ENCODE measurements at regions not wholly inside any gene's neighbourhood (a gene's known extent, or its start where the extent isn't known, plus 50 kb on each side); places are given as distances from the start of the nearest gene placed in this dataset.

DNA sequence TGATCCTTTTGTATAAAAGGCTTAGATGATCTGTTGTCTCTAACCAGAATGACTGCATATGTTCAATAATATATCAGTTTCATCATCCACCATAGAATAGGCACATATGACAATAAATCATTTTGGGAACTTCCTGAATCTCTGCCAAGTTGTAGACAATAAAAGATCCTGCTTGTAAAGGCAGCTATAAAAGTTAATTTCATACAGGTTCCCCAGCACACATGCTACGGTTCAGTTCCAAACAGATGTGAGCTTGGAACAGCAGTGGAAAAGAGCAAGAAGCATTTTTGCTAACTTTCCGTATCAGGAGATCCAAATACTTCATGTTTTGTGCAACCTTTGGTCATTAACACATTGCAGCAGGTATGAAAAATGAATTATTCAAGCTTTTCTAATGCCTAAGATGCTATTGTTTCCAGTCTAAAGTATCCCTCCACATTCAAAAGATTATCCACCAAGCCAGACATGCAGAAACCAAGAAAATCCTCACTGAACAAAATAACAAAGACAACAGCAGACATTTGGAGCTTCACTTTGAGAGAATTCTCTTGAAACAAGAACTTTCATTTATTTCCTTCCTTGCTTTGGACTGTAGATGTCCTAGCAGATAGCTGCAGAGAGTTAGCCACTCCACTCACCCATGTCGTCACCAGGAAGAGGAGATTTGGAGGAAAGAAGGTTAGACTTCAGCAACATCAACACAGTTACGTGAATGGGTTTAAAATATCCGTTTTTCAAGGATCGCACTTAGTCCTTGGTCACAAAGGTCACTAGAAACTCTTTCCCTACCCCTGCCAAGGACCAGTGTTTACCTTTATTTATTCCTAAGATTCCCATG is 453.5 kb upstream of the JARID2 start:
- Histone ChIP-seq H3K4me1 (ENCODE audit: control insufficient read depth, insufficient read depth, low read length) (peaks cover 13% of the 10 kb centered on the region), H3K4me3 (ENCODE audit: low read depth, low read length) (no peak overlapping the region), H3K27ac (ENCODE audit: extremely low read depth, low read depth, low read length) (peak overlapping the region; percentile 34; the same call in 1 of the 2 replicates), H3K9me3 (ENCODE audit: control insufficient read depth, insufficient read depth, low read depth, low read length) (no peaks in the 10 kb centered on the region), H3K36me3 (ENCODE audit: control insufficient read depth in 2 of 2, insufficient read depth in 1 of 2, low read length in 2 of 2) (no peaks in the 10 kb centered on the region)
- ChIA-PET POLR2A (no interaction called here), CTCF (interaction anchor here (0.8 to 1.0 kb wide), 2 partner anchors 95 to 584 kb away, joined by 3 read pairs; no protein-coding TSS in a partner anchor)
- TF ChIP-seq ZNF510 (tag by site-specific recombination; IDR thresholded peaks at IDR 0.05; ENCODE audit: insufficient replicate concordance) (no peak), ZNF529 (tag by site-specific recombination; IDR thresholded peaks at IDR 0.05; ENCODE audit: insufficient replicate concordance) (no peak), SP7 (tag by site-specific recombination; IDR thresholded peaks at IDR 0.05) (peak; percentile 57), ZBTB20 (tag by site-specific recombination; IDR thresholded peaks at IDR 0.05) (peak; percentile 97), GLI2 (tag by site-specific recombination; IDR thresholded peaks at IDR 0.05; ENCODE audit: borderline replicate concordance, low read depth) (no peak), ZNF426 (tag by site-specific recombination; IDR thresholded peaks at IDR 0.05) (no peak), ZNF140 (tag by site-specific recombination; IDR thresholded peaks at IDR 0.05) (no peak), ZNF561 (tag by site-specific recombination; IDR thresholded peaks at IDR 0.05; ENCODE audit: borderline replicate concordance) (peak; percentile 88; the same call in 1 of the 2 replicates), OVOL3 (tag by site-specific recombination; IDR thresholded peaks at IDR 0.05) (peak; percentile 33; the same call in 1 of the 2 replicates), ZNF174 (tag by site-specific recombination; IDR thresholded peaks at IDR 0.05) (no peak), WT1 (tag by site-specific recombination; IDR thresholded peaks at IDR 0.05) (peak; percentile 48; the same call in 1 of the 2 replicates), HOXD13 (CRISPR knock-in tag; IDR thresholded peaks at IDR 0.05; ENCODE audit: borderline replicate concordance) (peak; percentile 75; the same call in 1 of the 2 replicates), ZEB2 (tag by site-specific recombination; IDR thresholded peaks at IDR 0.05) (0 out of 2 replicates have a peak, but pooled peaks have one; percentile 52), ZNF621 (tag by site-specific recombination; IDR thresholded peaks at IDR 0.05) (no peak), ZXDB (tag by site-specific recombination; IDR thresholded peaks at IDR 0.05) (no peak), HOXA7 (CRISPR knock-in tag; IDR thresholded peaks at IDR 0.05; ENCODE audit: borderline replicate concordance) (no peak)
- TF ChIP-seq, protein P1, sequence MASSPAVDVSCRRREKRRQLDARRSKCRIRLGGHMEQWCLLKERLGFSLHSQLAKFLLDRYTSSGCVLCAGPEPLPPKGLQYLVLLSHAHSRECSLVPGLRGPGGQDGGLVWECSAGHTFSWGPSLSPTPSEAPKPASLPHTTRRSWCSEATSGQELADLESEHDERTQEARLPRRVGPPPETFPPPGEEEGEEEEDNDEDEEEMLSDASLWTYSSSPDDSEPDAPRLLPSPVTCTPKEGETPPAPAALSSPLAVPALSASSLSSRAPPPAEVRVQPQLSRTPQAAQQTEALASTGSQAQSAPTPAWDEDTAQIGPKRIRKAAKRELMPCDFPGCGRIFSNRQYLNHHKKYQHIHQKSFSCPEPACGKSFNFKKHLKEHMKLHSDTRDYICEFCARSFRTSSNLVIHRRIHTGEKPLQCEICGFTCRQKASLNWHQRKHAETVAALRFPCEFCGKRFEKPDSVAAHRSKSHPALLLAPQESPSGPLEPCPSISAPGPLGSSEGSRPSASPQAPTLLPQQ (tag by site-specific recombination; IDR thresholded peaks at IDR 0.05): no peak
- TF ChIP-seq, protein P2, sequence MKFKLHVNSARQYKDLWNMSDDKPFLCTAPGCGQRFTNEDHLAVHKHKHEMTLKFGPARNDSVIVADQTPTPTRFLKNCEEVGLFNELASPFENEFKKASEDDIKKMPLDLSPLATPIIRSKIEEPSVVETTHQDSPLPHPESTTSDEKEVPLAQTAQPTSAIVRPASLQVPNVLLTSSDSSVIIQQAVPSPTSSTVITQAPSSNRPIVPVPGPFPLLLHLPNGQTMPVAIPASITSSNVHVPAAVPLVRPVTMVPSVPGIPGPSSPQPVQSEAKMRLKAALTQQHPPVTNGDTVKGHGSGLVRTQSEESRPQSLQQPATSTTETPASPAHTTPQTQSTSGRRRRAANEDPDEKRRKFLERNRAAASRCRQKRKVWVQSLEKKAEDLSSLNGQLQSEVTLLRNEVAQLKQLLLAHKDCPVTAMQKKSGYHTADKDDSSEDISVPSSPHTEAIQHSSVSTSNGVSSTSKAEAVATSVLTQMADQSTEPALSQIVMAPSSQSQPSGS (tag by site-specific recombination; IDR thresholded peaks at IDR 0.05; ENCODE audit: low read depth): 0 out of 2 replicates have a peak, but pooled peaks have one; percentile 8
- TF ChIP-seq, protein P3, sequence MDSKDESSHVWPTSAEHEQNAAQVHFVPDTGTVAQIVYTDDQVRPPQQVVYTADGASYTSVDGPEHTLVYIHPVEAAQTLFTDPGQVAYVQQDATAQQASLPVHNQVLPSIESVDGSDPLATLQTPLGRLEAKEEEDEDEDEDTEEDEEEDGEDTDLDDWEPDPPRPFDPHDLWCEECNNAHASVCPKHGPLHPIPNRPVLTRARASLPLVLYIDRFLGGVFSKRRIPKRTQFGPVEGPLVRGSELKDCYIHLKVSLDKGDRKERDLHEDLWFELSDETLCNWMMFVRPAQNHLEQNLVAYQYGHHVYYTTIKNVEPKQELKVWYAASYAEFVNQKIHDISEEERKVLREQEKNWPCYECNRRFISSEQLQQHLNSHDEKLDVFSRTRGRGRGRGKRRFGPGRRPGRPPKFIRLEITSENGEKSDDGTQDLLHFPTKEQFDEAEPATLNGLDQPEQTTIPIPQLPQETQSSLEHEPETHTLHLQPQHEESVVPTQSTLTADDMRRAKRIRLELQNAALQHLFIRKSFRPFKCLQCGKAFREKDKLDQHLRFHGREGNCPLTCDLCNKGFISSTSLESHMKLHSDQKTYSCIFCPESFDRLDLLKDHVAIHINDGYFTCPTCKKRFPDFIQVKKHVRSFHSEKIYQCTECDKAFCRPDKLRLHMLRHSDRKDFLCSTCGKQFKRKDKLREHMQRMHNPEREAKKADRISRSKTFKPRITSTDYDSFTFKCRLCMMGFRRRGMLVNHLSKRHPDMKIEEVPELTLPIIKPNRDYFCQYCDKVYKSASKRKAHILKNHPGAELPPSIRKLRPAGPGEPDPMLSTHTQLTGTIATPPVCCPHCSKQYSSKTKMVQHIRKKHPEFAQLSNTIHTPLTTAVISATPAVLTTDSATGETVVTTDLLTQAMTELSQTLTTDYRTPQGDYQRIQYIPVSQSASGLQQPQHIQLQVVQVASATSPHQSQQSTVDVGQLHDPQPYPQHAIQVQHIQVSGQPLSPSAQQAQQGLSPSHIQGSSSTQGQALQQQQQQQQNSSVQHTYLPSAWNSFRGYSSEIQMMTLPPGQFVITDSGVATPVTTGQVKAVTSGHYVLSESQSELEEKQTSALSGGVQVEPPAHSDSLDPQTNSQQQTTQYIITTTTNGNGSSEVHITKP (tag by site-specific recombination; IDR thresholded peaks at IDR 0.05): no peak
- TF ChIP-seq, protein P4, sequence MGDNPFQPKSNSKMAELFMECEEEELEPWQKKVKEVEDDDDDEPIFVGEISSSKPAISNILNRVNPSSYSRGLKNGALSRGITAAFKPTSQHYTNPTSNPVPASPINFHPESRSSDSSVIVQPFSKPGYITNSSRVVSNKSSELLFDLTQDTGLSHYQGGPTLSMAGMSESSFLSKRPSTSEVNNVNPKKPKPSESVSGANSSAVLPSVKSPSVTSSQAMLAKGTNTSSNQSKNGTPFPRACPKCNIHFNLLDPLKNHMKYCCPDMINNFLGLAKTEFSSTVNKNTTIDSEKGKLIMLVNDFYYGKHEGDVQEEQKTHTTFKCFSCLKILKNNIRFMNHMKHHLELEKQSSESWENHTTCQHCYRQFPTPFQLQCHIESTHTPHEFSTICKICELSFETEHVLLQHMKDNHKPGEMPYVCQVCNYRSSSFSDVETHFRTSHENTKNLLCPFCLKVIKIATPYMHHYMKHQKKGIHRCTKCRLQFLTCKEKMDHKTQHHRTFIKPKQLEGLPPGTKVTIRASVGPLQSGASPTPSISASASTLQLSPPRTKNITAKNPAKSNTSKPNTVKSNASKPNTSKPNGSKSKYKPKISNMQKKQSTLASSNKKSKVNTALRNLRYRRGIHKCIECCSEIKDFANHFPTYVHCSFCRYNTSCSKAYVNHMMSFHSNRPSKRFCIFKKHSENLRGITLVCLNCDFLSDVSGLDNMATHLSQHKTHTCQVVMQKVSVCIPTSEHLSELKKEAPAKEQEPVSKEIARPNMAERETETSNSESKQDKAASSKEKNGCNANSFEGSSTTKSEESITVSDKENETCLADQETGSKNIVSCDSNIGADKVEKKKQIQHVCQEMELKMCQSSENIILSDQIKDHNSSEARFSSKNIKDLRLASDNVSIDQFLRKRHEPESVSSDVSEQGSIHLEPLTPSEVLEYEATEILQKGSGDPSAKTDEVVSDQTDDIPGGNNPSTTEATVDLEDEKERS (tag by site-specific recombination; IDR thresholded peaks at IDR 0.05): no peak
- TF ChIP-seq, protein P5, sequence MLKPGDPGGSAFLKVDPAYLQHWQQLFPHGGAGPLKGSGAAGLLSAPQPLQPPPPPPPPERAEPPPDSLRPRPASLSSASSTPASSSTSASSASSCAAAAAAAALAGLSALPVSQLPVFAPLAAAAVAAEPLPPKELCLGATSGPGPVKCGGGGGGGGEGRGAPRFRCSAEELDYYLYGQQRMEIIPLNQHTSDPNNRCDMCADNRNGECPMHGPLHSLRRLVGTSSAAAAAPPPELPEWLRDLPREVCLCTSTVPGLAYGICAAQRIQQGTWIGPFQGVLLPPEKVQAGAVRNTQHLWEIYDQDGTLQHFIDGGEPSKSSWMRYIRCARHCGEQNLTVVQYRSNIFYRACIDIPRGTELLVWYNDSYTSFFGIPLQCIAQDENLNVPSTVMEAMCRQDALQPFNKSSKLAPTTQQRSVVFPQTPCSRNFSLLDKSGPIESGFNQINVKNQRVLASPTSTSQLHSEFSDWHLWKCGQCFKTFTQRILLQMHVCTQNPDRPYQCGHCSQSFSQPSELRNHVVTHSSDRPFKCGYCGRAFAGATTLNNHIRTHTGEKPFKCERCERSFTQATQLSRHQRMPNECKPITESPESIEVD (tag by site-specific recombination; IDR thresholded peaks at IDR 0.05): peak; percentile 94
- TF ChIP-seq, protein P6, sequence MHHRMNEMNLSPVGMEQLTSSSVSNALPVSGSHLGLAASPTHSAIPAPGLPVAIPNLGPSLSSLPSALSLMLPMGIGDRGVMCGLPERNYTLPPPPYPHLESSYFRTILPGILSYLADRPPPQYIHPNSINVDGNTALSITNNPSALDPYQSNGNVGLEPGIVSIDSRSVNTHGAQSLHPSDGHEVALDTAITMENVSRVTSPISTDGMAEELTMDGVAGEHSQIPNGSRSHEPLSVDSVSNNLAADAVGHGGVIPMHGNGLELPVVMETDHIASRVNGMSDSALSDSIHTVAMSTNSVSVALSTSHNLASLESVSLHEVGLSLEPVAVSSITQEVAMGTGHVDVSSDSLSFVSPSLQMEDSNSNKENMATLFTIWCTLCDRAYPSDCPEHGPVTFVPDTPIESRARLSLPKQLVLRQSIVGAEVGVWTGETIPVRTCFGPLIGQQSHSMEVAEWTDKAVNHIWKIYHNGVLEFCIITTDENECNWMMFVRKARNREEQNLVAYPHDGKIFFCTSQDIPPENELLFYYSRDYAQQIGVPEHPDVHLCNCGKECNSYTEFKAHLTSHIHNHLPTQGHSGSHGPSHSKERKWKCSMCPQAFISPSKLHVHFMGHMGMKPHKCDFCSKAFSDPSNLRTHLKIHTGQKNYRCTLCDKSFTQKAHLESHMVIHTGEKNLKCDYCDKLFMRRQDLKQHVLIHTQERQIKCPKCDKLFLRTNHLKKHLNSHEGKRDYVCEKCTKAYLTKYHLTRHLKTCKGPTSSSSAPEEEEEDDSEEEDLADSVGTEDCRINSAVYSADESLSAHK (tag by site-specific recombination; IDR thresholded peaks at IDR 0.05): peak; percentile 85
